Tibial nerve (tissue), 3 donors: ENCODE measurements at regions not wholly inside any gene's neighbourhood (a gene's known extent, or its start where the extent isn't known, plus 50 kb on each side); places are given as distances from the start of the nearest gene placed in this dataset.

ENCODE experiments used
- CTCF ChIP-seq, 5 experiments: fragments of 200-600 bp in 3 of 5; fragments of 450-650 bp in 2 of 5; sonication (generic) in 3 of 5; IDR thresholded peaks; one replicate each; pipeline ENCODE4 v1.5.1; 2016 to 2019; ENCODE audit warnings: antibody characterized with exemption in 5 of 5, mild to moderate bottlenecking in 3 of 5, moderate library complexity in 2 of 5
- POLR2A ChIP-seq, 2 donors: fragments of 450-650 bp; IDR thresholded peaks; one replicate each; pipeline ENCODE4 v1.6.1; 2017; ENCODE audit warnings: antibody characterized with exemption in 2 of 2, mild to moderate bottlenecking in 2 of 2, moderate library complexity in 2 of 2

GRCh38 chr6:48243071-48243470, 132.1 kb upstream of the PTCHD4 start:
- TF ChIP-seq CTCF (IDR thresholded peaks at IDR 0.05) (no peak), POLR2A (IDR thresholded peaks at IDR 0.05) (no peak)
